H1 (cell line): ENCODE measurements at regions not wholly inside any gene's neighbourhood (a gene's known extent, or its start where the extent isn't known, plus 50 kb on each side); places are given as distances from the start of the nearest gene placed in this dataset.

Experiments used
- CTCF ChIA-PET: fragments of 300-600 bp; sonication (Branson Sonifier 250); formaldehyde crosslinking; loops from one replicate; lab custom pipeline; 2021; ENCODE audit not compliant: partially characterized antibody; lab: Charles Lee
- POLR2A ChIA-PET: fragments of 300-600 bp; sonication (Branson Sonifier 250); formaldehyde crosslinking; loops from one replicate; lab custom pipeline; 2021; ENCODE audit warnings: inconsistent platforms; ENCODE audit not compliant: partially characterized antibody; lab: Charles Lee
- DNase-seq, 2 experiments: peaks; one replicate each; pipeline versions ENCODE4 v3.0.0 to v3.0.0-alpha.2; 2010 to 2022; ENCODE audit warnings: low spot score in 2 of 2, low read depth in 1 of 2, mixed read lengths in 1 of 2
- FAIRE-seq: peaks from 2 replicates; lab custom pipeline; 2011; peaks lifted over from hg19 to GRCh38; lab: Jason Lieb, UNC
- H2AFZ ChIP-seq: 2 replicates; pipeline ENCODE4 v1.8.1; 2012; ENCODE audit warnings: low read length, inconsistent platforms
- H2AK5ac ChIP-seq: 2 replicates; pipeline ENCODE4 v1.6.1; 2013; ENCODE audit warnings: low read depth, low read length
- H2BK120ac ChIP-seq: replicated peaks from 2 replicates; pipeline ENCODE3; 2013; ENCODE audit warnings: low read depth, low read length, inconsistent platforms
- H2BK12ac ChIP-seq: 2 replicates; pipeline ENCODE4 v1.6.1; 2013; ENCODE audit warnings: low read depth, low read length
- H2BK15ac ChIP-seq: 2 replicates; pipeline ENCODE4 v1.6.1; 2013; ENCODE audit warnings: low read length
- H2BK20ac ChIP-seq: 2 replicates; pipeline ENCODE4 v1.6.1; 2013; ENCODE audit warnings: low read length
- H2BK5ac ChIP-seq: 2 replicates; pipeline ENCODE4 v1.6.1; 2013; ENCODE audit warnings: low read depth, low read length
- H3K14ac ChIP-seq: 2 replicates; pipeline ENCODE4 v1.6.1; 2013; ENCODE audit warnings: inconsistent platforms; ENCODE audit not compliant: insufficient read length
- H3K18ac ChIP-seq: 2 replicates; pipeline ENCODE4 v1.6.1; 2013; ENCODE audit warnings: low read length; ENCODE audit errors: extremely low read depth
- H3K23ac ChIP-seq: 2 replicates; pipeline ENCODE4 v1.6.1; 2013; ENCODE audit warnings: inconsistent platforms; ENCODE audit not compliant: insufficient read length
- H3K23me2 ChIP-seq: 2 replicates; pipeline ENCODE4 v1.6.1; 2013; ENCODE audit warnings: low read depth, low read length
- H3K27ac ChIP-seq: 2 replicates; pipeline ENCODE4 v1.6.1; 2011; ENCODE audit warnings: low read depth, low read length, inconsistent platforms
- H3K27me3 ChIP-seq, 4 experiments: replicated peaks in 1 of 4; 1 replicate in 1 of 4; 2 replicates in 3 of 4; pipeline versions ENCODE4 v1.6.1 to v1.8.1; 2011 to 2013; ENCODE audit warnings: low read length in 3 of 4, mild to moderate bottlenecking in 3 of 4, inconsistent platforms in 2 of 4, mixed read lengths in 2 of 4, moderate library complexity in 1 of 4; ENCODE audit not compliant: control insufficient read depth in 3 of 4, insufficient read depth in 3 of 4; ENCODE audit errors: extremely low read depth in 1 of 4
- H3K36me3 ChIP-seq, 4 experiments: 2 replicates each; pipeline versions ENCODE4 v1.6.1 to v1.8.1; 2011 to 2013; ENCODE audit warnings: mild to moderate bottlenecking in 4 of 4, low read length in 3 of 4, moderate library complexity in 2 of 4, control low read depth in 1 of 4, inconsistent platforms in 1 of 4; ENCODE audit not compliant: insufficient read depth in 4 of 4, control insufficient read depth in 2 of 4
- H3K4ac ChIP-seq: replicated peaks from 2 replicates; pipeline ENCODE3; 2013; ENCODE audit warnings: low read length, low read depth, mixed read lengths, inconsistent platforms; ENCODE audit not compliant: insufficient read length
- H3K4me1 ChIP-seq, 4 experiments: replicated peaks in 1 of 4; 1 replicate in 1 of 4; 2 replicates in 3 of 4; pipeline versions ENCODE4 v1.6.1 to v1.8.1; 2011 to 2013; ENCODE audit warnings: low read length in 3 of 4, inconsistent platforms in 2 of 4, mixed read lengths in 1 of 4; ENCODE audit not compliant: insufficient read depth in 4 of 4, control insufficient read depth in 3 of 4
- H3K4me2 ChIP-seq, 2 experiments: 2 replicates each; pipeline versions ENCODE4 v1.6.1 to v1.8.1; 2011 to 2013; ENCODE audit warnings: low read depth in 2 of 2, low read length in 2 of 2, control low read depth in 1 of 2, inconsistent platforms in 1 of 2, mild to moderate bottlenecking in 1 of 2; ENCODE audit not compliant: insufficient read depth in 1 of 2
- H3K4me3 ChIP-seq, 4 experiments: fragments of 200-600, 300-600 bp in 1 of 4; sonication (generic), shearing (Covaris generic), sonication (Bioruptor Twin) in 1 of 4; 2 replicates each; pipeline versions ENCODE4 v1.5.1 to v1.8.1; 2011 to 2016; ENCODE audit warnings: low read length in 4 of 4, low read depth in 3 of 4, control low read depth in 2 of 4, inconsistent platforms in 2 of 4, mild to moderate bottlenecking in 2 of 4, mixed read lengths in 1 of 4, moderate library complexity in 1 of 4; ENCODE audit not compliant: insufficient read depth in 2 of 4; ENCODE audit errors: extremely low read depth in 1 of 4
- H3K56ac ChIP-seq: replicated peaks from 2 replicates; pipeline ENCODE3; 2013; ENCODE audit warnings: low read depth, mild to moderate bottlenecking, mixed read lengths, low read length, inconsistent platforms; ENCODE audit not compliant: insufficient read length
- H3K79me1 ChIP-seq: 2 replicates; pipeline ENCODE4 v1.6.1; 2013; ENCODE audit warnings: low read depth, low read length, control low read depth
- H3K79me2 ChIP-seq, 2 experiments: 2 replicates each; pipeline versions ENCODE4 v1.6.1 to v1.8.1; 2012 to 2013; ENCODE audit warnings: low read length in 2 of 2, mild to moderate bottlenecking in 2 of 2, inconsistent platforms in 1 of 2; ENCODE audit not compliant: insufficient read depth in 2 of 2, control insufficient read depth in 1 of 2
- H3K9ac ChIP-seq, 4 experiments: replicated peaks in 1 of 4; 1 replicate in 1 of 4; 2 replicates in 3 of 4; pipeline versions ENCODE4 v1.6.1 to v1.8.1; 2011 to 2013; ENCODE audit warnings: low read depth in 3 of 4, low read length in 3 of 4, control low read depth in 2 of 4, mild to moderate bottlenecking in 2 of 4, moderate library complexity in 2 of 4, inconsistent platforms in 1 of 4; ENCODE audit errors: extremely low read depth in 1 of 4
- H3K9me3 ChIP-seq, 2 experiments: 2 replicates each; pipeline versions ENCODE4 v1.6.1 to v1.8.1; 2012 to 2013; ENCODE audit warnings: mild to moderate bottlenecking in 2 of 2, moderate library complexity in 2 of 2, control low read depth in 1 of 2, inconsistent platforms in 1 of 2, low read depth in 1 of 2, low read length in 1 of 2, mixed read lengths in 1 of 2; ENCODE audit not compliant: insufficient read depth in 2 of 2
- H4K20me1 ChIP-seq, 2 experiments: replicated peaks in 1 of 2; 2 replicates each; pipeline versions ENCODE3 to v1.8.1; 2011 to 2013; ENCODE audit warnings: inconsistent platforms in 2 of 2, low read length in 2 of 2, mild to moderate bottlenecking in 1 of 2; ENCODE audit not compliant: insufficient read depth in 2 of 2, control insufficient read depth in 1 of 2
- H4K5ac ChIP-seq: 2 replicates; pipeline ENCODE4 v1.6.1; 2013; ENCODE audit warnings: low read length, low read depth, mixed read lengths, inconsistent platforms; ENCODE audit not compliant: insufficient read length
- H4K8ac ChIP-seq: 2 replicates; pipeline ENCODE4 v1.8.0; 2013; ENCODE audit warnings: mild to moderate bottlenecking, moderate library complexity, low read length, inconsistent platforms; ENCODE audit not compliant: insufficient read depth; ENCODE audit errors: extremely low read depth
- H4K91ac ChIP-seq: replicated peaks from 2 replicates; pipeline ENCODE3; 2013; ENCODE audit warnings: low read length, mixed read lengths, inconsistent platforms; ENCODE audit not compliant: insufficient read length
- BACH1 ChIP-seq: IDR thresholded peaks from 2 replicates; pipeline ENCODE4 v1.6.1; 2012; ENCODE audit warnings: low read length, improper control_type of control experiment
- CHD1 ChIP-seq: IDR thresholded peaks from 2 replicates; pipeline ENCODE4 v1.6.1; 2012; ENCODE audit warnings: low read depth, low read length, improper control_type of control experiment
- E2F6 ChIP-seq: IDR thresholded peaks from 2 replicates; pipeline ENCODE4 v1.6.1; 2012; ENCODE audit warnings: inconsistent platforms
- EGR1 ChIP-seq: IDR thresholded peaks from 2 replicates; pipeline ENCODE4 v1.6.1; 2011; ENCODE audit warnings: low read depth, low read length, borderline replicate concordance
- NANOG ChIP-seq: IDR thresholded peaks from 2 replicates; pipeline ENCODE4 v1.6.1; 2011; ENCODE audit warnings: low read length, low read depth, mild to moderate bottlenecking, inconsistent platforms; ENCODE audit not compliant: insufficient read depth, poor library complexity, severe bottlenecking
- POLR2AphosphoS5 ChIP-seq: IDR thresholded peaks from 2 replicates; pipeline ENCODE4 v1.6.1; 2011; ENCODE audit warnings: low read depth, low read length
- SP4 ChIP-seq: IDR thresholded peaks from 2 replicates; pipeline ENCODE4 v1.6.1; 2012; ENCODE audit warnings: low read length, inconsistent platforms
- SRF ChIP-seq: IDR thresholded peaks from 2 replicates; pipeline ENCODE4 v1.6.1; 2011; ENCODE audit warnings: mild to moderate bottlenecking, low read depth, low read length, moderate library complexity
- USF2 ChIP-seq: IDR thresholded peaks from 2 replicates; pipeline ENCODE4 v1.6.1; 2011; ENCODE audit warnings: low read length, improper control_type of control experiment
- YY1 ChIP-seq: IDR thresholded peaks from 2 replicates; pipeline ENCODE4 v1.6.1; 2011; ENCODE audit warnings: low read depth, mild to moderate bottlenecking, low read length
- ZNF274 ChIP-seq: IDR thresholded peaks from 2 replicates; pipeline ENCODE4 v1.7.0; 2012; ENCODE audit warnings: low read length, borderline replicate concordance; ENCODE audit errors: extremely low read depth
- WGBS, 2 experiments: shearing (Covaris generic) in 1 of 2; methylation state at CpG; one replicate each; pipeline versions ENCODE4 v1.1.6 to v1.1.7; 2013 to 2015; ENCODE audit warnings: low lambda C conversion rate in 2 of 2, mixed read lengths in 2 of 2, inconsistent platforms in 1 of 2, low coverage in 1 of 2, missing lambda C conversion rate in 1 of 2; ENCODE audit not compliant: insufficient replicate concordance in 2 of 2, insufficient coverage in 1 of 2, insufficient read length in 1 of 2; ENCODE audit errors: extremely low coverage in 1 of 2, missing lambda C conversion rate in 1 of 2; 5-methylcytosine and 5-hydroxymethylcytosine counted together
- TF ChIP-seq, protein P1 (sequence below): IDR thresholded peaks from 2 replicates; pipeline ENCODE4 v1.6.1; 2011; ENCODE audit warnings: low read depth, mild to moderate bottlenecking, low read length; ENCODE audit not compliant: insufficient read depth
- TF ChIP-seq, protein P2 (sequence below): IDR thresholded peaks from 2 replicates; pipeline ENCODE4 v1.6.1; 2012; ENCODE audit warnings: inconsistent platforms

DNA sequence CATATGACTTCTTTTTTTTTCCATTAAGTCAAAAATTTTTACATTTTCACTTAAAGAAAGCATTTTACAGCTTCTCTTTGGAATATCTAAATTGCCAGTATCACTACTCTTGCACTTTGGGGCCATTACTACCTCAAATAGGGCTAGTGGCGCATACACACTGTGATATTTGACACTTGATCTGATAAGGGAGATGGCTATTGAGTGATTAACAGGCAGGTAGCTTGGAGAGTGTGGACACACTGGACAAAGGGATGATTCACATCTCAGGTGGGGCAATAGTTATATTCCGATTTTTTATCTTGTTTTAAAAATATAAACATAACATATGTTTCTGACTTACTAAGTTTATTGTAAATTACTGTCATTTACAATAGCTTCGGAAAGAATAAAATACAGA lies 2219.9 kb downstream of the LRRC4C start:
- H2AFZ ChIP-seq, result no peak overlapping the region
- no peak overlapping the region for H2BK15ac ChIP-seq
- H4K20me1 ChIP-seq, result no peaks in the 10 kb centered on the region
- H3K56ac ChIP-seq, result no peak overlapping the region
- no peak overlapping the region for H2BK120ac ChIP-seq
- H4K8ac ChIP-seq, result no peak overlapping the region
- FAIRE-seq, result no peak
- H3K27ac ChIP-seq, result no peak overlapping the region
- H3K23ac ChIP-seq, result no peak overlapping the region
- H3K23me2 ChIP-seq, result no peaks in the 10 kb centered on the region
- H4K5ac ChIP-seq, result no peak overlapping the region
- H2AK5ac ChIP-seq, result no peak overlapping the region
- H2BK20ac ChIP-seq, result no peak overlapping the region
- no peak overlapping the region for H4K91ac ChIP-seq
- no peak overlapping the region for H2BK12ac ChIP-seq
- H3K18ac ChIP-seq, result no peak overlapping the region
- ChIA-PET POLR2A (no interaction called here), CTCF (interaction anchor here (0.6 kb wide), 2 partner anchors 338 to 1093 kb away, joined by 3 to 5 read pairs; no protein-coding TSS in a partner anchor)
- H3K14ac ChIP-seq, result no peak overlapping the region
- no peak overlapping the region for H3K4ac ChIP-seq
- no peak overlapping the region for H3K4me2 ChIP-seq
- no peaks in the 10 kb centered on the region for H3K79me2 ChIP-seq
- no peaks in the 10 kb centered on the region for H3K9me3 ChIP-seq
- H3K79me1 ChIP-seq, result no peaks in the 10 kb centered on the region
- no peaks in the 10 kb centered on the region for H3K4me1 ChIP-seq
- DNase-seq, result no peak
- H3K4me3 ChIP-seq, result no peak overlapping the region
- H3K27me3 ChIP-seq, result no peaks in the 10 kb centered on the region
- no peak overlapping the region for H3K9ac ChIP-seq
- no peaks in the 10 kb centered on the region for H3K36me3 ChIP-seq
- WGBS, 2 experiments, result 91% methylated on average over 3 of the region's 3 CpGs; no CpG with 5 or more reads in 1 of the 2 experiments
- no peak overlapping the region for H2BK5ac ChIP-seq
- TF ChIP-seq CHD1 (no peak), E2F6 (no peak), POLR2AphosphoS5 (no peak), EGR1 (no peak), ZNF274 (no peak), SRF (no peak), SP4 (no peak), BACH1 (no peak), YY1 (no peak), USF2 (no peak), NANOG (no peak)
- TF ChIP-seq, protein P1, sequence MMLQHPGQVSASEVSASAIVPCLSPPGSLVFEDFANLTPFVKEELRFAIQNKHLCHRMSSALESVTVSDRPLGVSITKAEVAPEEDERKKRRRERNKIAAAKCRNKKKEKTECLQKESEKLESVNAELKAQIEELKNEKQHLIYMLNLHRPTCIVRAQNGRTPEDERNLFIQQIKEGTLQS, result no peak
- TF ChIP-seq, protein P2, sequence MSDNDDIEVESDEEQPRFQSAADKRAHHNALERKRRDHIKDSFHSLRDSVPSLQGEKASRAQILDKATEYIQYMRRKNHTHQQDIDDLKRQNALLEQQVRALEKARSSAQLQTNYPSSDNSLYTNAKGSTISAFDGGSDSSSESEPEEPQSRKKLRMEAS, result no peak
